A673 (cell line): ENCODE measurements at regions not wholly inside any gene's neighbourhood (a gene's known extent, or its start where the extent isn't known, plus 50 kb on each side); places are given as distances from the start of the nearest gene placed in this dataset.

ENCODE experiments used
- CTCF ChIP-seq: fragments of 300-800, 200-600 bp; sonication (generic); conservative IDR thresholded peaks from 2 replicates; pipeline ENCODE4 v1.5.1; 2017; ENCODE audit warnings: low read depth, mild to moderate bottlenecking, antibody characterized with exemption, low read length, moderate library complexity, mixed read lengths
- EZH2 ChIP-seq: fragments of 200-600 bp; sonication (generic); IDR thresholded peaks from 2 replicates; pipeline ENCODE4 v1.6.1; 2017; ENCODE audit warnings: borderline replicate concordance, low read depth, mild to moderate bottlenecking, mixed read lengths, antibody characterized with exemption, low read length; ENCODE audit not compliant: poor library complexity, severe bottlenecking

GRCh38 chr2:14511541-14511940 lies 121.0 kb upstream of the LRATD1 start:
- no peak for TF ChIP-seq CTCF
- TF ChIP-seq EZH2, result no peak
